Stimulated activated naive B cell treated with anti-CD40 and anti-IgM and Interleukin-4, amounts not matched to agents 10 μg/mL and 1 μg/mL and 100 μg/mL, for 72 hours (primary cell): ENCODE measurements at regions not wholly inside any gene's neighbourhood (a gene's known extent, or its start where the extent isn't known, plus 50 kb on each side); places are given as distances from the start of the nearest gene placed in this dataset.
"Not testable (repeated sequence)": the region's sequence is repeated elsewhere in the genome, so short reads cannot be mapped to it uniquely, and the experiment has no call there.

Source experiments
- ATAC-seq, 2 donors: fragments of 150-1000 bp; cut with Tn5 transposase; replicated peaks; 2 replicates each; pipeline ENCODE4 v1.10.0; 2021; ENCODE audit warnings: moderate library complexity in 1 of 2
- DNase-seq: peaks from one replicate; pipeline ENCODE4 v3.0.0; 2021
- H3K27ac Mint-ChIP-seq: one replicate; pipeline ENCODE4 v1.8.0; 2022; ENCODE audit warnings: mild to moderate bottlenecking, mixed read lengths
- H3K27me3 Mint-ChIP-seq, 2 donors: one replicate each; pipeline ENCODE4 v1.8.0; 2022; ENCODE audit warnings: mixed read lengths in 2 of 2
- H3K36me3 Mint-ChIP-seq, 2 donors: one replicate each; pipeline ENCODE4 v1.8.0; 2022; ENCODE audit warnings: mixed read lengths in 2 of 2, mild to moderate bottlenecking in 1 of 2
- H3K4me1 Mint-ChIP-seq, 2 donors: one replicate each; pipeline ENCODE4 v1.8.0; 2022; ENCODE audit warnings: mixed read lengths in 2 of 2, mild to moderate bottlenecking in 1 of 2
- H3K4me3 Mint-ChIP-seq, 2 donors: one replicate each; pipeline ENCODE4 v1.8.0; 2022; ENCODE audit warnings: mild to moderate bottlenecking in 2 of 2, mixed read lengths in 2 of 2, moderate library complexity in 1 of 2
- H3K9me3 Mint-ChIP-seq, 2 donors: one replicate each; pipeline ENCODE4 v1.8.0; 2022; ENCODE audit warnings: mixed read lengths in 2 of 2, mild to moderate bottlenecking in 1 of 2

DNA sequence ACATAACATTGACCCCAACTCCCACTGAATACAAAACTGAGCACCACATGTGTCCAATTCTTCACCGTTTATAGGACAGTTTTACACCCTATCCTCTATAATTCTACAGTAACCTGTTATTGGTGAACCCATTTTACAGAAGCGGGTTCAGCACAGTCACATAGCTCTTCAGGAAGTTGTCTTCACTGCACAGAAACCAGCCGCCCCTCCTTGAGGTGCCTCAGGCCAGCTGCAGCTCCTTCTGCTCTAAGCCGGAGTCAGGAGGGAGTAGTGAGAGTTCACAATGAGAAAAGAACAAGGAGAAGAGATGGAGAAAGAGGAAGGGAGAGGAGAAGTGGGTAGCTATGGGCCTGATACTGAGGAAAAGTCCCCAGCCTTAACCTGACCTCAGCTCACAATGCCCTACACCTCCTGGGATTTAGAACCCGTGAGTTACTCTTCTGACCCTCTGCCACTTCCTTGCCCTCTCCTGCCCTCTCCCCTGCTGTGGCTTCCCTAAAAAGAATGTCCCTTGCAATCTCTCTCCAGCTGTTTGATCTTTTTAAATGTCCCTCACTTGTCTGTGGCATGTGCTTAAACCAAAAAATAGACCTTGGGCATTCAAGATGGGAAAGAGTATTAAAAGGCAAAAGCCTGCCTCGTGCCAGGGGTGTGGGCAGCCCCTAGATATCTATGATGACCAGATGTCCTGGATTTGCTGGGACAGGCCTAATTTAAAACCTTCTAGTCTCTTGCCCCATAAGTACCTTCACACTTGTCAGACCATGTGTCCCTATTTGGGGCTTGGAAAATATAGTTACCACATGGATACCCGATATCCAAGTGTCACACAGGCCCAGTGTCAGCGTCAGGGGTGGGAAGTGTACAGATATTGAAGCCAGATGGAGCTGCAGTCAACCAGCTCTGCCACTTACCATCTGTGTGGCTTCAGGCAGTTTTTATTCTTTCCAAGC is 71.3 kb upstream of the HES1 start:
- H3K27ac Mint-ChIP-seq: no peak overlapping the region
- DNase-seq: no peak
- H3K27me3 Mint-ChIP-seq: peaks cover 0 to 4% of the 10 kb centered on the region in 2 donors
- peak; percentile 45 to 56 for ATAC-seq
- no peak overlapping the region for H3K4me3 Mint-ChIP-seq
- peaks cover 0 to 9% of the 10 kb centered on the region in 2 donors for H3K36me3 Mint-ChIP-seq
- peaks cover 8 to 17% of the 10 kb centered on the region in 2 donors for H3K9me3 Mint-ChIP-seq
- peaks cover 26 to 36% of the 10 kb centered on the region in 2 donors for H3K4me1 Mint-ChIP-seq

DNA sequence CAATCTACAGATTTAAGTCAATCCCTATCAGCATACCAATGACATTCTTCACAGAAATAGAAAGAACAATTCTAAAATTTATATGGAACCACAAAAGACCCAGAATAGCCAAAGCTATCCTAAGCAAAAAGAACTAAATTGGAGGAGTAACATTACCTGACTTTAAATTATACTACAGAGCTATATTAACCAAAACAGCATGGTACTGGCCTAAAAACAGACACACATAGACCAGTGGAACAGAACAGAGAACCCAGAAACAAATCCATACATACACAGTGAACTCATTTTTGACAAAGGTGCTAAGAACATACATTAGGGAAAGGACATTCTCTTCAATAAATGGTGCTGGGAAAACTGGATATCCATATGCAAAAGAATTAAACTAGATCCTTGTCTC is 68.6 kb upstream of the HES1 start:
- not testable (repeated sequence) for H3K27me3 Mint-ChIP-seq, DNase-seq, ATAC-seq, H3K4me3 Mint-ChIP-seq
- H3K4me1 Mint-ChIP-seq: peaks cover 46 to 59% of the 10 kb centered on the region in 2 donors
- H3K27ac Mint-ChIP-seq: peak overlapping the region; percentile 65
- peaks cover 10 to 19% of the 10 kb centered on the region in 2 donors for H3K9me3 Mint-ChIP-seq
- peaks cover 0 to 13% of the 10 kb centered on the region in 2 donors for H3K36me3 Mint-ChIP-seq

DNA sequence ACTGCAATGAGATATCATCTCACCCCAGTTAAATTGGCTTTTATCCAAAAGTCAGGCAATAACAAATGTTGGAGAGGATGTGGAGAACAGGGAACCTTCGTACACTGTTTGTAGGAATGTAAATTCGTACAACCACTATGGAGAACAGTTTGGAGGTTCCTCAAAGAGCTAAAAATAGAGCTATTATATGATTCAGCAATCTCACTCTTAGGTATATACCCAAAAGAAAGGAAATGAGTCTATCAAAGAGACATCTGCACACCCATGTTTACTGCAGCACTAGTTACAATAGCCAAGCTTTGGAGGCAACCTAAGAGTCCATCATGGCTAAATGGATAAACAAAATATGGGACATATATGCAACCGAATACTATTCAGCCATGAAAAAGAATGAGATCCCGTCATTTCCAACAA is 68.0 kb upstream of the HES1 start:
- peaks cover 52 to 65% of the 10 kb centered on the region in 2 donors for H3K4me1 Mint-ChIP-seq
- H3K27ac Mint-ChIP-seq: no peak overlapping the region
- H3K27me3 Mint-ChIP-seq: no peaks in the 10 kb centered on the region
- ATAC-seq: no peak
- DNase-seq: no peak
- H3K36me3 Mint-ChIP-seq: peaks cover 0 to 13% of the 10 kb centered on the region in 2 donors
- no peak overlapping the region for H3K4me3 Mint-ChIP-seq
- H3K9me3 Mint-ChIP-seq: peaks cover 10 to 19% of the 10 kb centered on the region in 2 donors

DNA sequence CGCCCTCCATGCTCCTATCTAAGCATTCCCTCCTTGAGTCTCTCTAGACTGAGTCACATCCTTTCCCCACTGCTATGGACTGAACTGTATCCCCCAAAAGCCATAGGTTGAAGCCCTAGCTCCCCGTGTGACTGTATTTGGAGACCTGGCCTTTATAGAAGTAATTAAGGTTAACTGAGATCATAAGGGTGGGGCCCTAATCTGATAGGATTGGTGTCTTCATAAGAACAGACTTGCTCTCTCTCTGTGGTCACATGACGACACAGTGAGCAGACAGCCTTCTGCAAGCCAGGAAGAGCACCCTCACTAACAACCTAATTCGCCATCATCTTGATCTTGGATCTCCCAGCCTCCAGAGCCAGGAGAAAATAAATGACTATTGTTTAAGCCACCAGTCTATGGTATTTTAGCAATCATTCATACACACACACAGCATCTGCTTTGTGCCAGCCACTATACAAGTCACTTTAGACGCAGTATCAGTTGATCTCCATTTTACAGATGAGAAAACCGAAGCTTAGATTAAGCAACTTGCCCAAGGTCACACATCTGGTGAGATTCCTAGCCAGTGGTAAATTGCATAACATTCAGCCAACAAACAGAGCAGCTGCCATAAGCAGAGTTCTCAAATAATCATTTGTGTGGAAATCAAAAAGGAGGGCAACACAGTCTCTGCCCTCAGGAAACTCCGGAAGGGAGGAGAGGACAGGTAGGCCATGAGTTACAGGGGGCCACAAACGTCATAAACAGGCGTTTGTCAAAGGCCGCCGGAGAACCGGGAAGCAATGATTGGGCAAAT is 66.3 kb upstream of the HES1 start:
- H3K27me3 Mint-ChIP-seq: no peaks in the 10 kb centered on the region

DNA sequence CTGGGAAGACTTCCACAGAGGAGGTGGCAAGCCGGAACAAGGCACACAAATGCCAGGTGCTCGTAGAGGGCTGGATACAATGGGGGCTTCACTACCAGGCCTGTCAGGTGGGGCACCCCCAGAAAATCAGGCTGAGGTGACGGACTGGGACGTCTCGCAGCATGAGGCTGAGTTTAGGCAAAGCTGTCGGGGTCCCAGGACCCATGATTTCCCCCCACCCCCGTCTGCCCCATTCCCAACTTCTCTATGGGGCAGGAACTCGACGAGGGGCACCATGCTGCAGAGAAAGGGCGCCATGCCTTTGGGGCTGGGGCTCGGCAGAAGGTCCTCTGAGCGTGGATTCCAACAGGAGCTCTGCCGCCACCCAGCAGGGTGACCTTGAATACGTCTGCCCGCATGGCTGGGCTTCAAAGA is 65.7 kb upstream of the HES1 start:
- DNase-seq: no peak
- peak overlapping the region; percentile 74 to 82 for H3K4me3 Mint-ChIP-seq
- peak overlapping the region; percentile 90 for H3K27ac Mint-ChIP-seq
- H3K36me3 Mint-ChIP-seq: peaks cover 0 to 13% of the 10 kb centered on the region in 2 donors
- peaks cover 10 to 19% of the 10 kb centered on the region in 2 donors for H3K9me3 Mint-ChIP-seq
- H3K4me1 Mint-ChIP-seq: peaks cover 52 to 71% of the 10 kb centered on the region in 2 donors
- H3K27me3 Mint-ChIP-seq: peaks cover 0 to 3% of the 10 kb centered on the region in 2 donors
- no peak for ATAC-seq

More for the DNA sequence above, 66.3 kb upstream of the HES1 start:
- Mint-ChIP-seq H3K4me3 (peak overlapping the region in 1 of 2 donors; percentile 45), H3K9me3 (peaks cover 10 to 19% of the 10 kb centered on the region in 2 donors), H3K36me3 (peaks cover 0 to 13% of the 10 kb centered on the region in 2 donors), H3K4me1 (peaks cover 53 to 71% of the 10 kb centered on the region in 2 donors), H3K27ac (peak overlapping the region; percentile 90)
- DNase-seq: no peak
- ATAC-seq: no peak

DNA sequence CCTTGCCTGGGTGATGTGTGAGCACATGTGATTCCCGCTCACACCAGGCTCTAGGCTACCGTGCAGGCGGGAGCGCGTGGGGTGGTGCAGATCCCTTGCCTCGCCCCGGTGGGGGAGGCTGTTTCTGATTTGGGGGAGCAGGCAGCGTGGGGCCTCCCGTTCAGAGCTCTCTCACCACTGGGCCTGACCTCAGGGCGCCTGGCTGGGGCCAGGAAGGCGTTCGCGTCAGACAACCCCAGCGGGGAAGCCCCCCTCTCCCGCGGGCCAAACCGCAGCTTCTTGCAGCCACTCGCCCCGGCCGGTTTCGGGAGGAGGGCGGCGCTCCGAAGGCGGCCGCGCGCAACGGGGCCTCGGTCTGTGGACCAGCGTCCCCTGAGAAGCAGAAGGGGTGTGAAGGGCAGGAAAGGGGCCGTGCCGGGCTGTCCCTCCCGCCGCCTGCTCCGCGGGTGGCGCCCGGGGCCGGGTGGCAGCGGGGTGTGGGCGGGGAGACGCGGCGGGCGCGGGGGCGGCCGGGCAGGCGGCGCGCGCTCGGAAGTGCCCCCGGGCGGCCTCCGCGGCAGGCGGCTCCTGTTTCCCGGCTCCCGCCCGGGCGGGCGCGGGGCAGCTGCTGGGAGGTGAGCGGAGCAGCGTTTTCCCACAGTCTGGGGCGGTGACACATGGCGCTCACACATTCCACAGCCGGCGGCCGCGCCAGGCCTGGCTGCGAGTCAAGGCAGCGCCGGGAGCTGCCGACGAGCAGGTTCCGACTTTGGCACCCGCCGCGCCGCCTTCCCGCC is 65.1 kb upstream of the HES1 start:
- peaks cover 10 to 19% of the 10 kb centered on the region in 2 donors for H3K9me3 Mint-ChIP-seq
- ATAC-seq (peak; percentile 92 to 93), DNase-seq (peak; percentile 97)
- peak overlapping the region; percentile 74 to 82 for H3K4me3 Mint-ChIP-seq
- peaks cover 48 to 67% of the 10 kb centered on the region in 2 donors for H3K4me1 Mint-ChIP-seq
- peaks cover 0 to 4% of the 10 kb centered on the region in 2 donors for H3K27me3 Mint-ChIP-seq
- H3K27ac Mint-ChIP-seq: peak overlapping the region; percentile 87
- peaks cover 0 to 13% of the 10 kb centered on the region in 2 donors for H3K36me3 Mint-ChIP-seq

DNA sequence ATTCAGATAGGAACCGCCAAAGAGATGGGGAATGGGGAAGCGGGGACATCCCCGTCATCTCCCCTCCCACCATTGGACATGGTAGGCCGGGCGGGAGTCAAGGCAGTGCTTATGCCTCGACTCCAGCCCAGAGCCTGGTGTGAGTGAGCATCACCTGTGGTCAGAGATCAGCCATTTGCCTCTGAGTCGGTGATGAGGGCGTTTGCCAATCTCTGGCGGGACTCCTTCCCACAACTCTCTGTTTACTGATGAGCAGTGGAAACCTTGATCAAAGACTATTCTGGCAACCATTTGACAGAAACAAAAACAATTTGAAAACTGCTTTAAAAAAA is 63.9 kb upstream of the HES1 start:
- Mint-ChIP-seq H3K27ac (peak overlapping the region; percentile 59), H3K9me3 (peaks cover 10 to 19% of the 10 kb centered on the region in 2 donors), H3K4me3 (peak overlapping the region; percentile 34 to 74), H3K27me3 (peaks cover 0 to 4% of the 10 kb centered on the region in 2 donors), H3K4me1 (peaks cover 50 to 75% of the 10 kb centered on the region in 2 donors), H3K36me3 (peaks cover 0 to 13% of the 10 kb centered on the region in 2 donors)
- DNase-seq (peak; percentile 37), ATAC-seq (peak; percentile 9 to 15)

DNA sequence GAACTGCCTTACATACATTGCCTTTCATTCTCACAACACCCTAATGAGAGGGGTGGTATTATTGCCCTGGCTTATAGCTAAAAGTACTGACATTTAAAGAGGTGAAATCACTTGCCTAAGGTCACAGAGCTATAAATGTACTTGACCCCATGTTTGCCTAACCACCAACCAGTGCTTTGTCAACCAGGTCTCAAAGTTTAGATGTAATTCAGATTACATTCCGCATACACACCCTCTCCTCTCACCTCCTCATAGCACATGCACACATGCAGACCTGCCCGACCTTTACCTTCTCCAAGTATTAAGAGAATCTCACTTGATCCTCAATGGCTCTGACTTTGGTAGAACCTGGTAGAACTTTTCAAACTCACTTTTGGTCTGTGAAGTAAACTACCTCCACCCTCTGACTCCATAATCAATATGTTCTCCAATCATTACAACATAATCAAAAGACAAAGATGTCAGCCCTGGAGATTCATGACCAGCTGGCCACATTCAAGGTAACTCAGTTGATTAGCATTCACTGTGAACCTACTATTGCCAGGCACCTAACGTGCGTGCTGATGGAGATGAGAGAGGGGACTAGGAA is 63.2 kb upstream of the HES1 start:
- Mint-ChIP-seq H3K9me3 (peaks cover 5 to 13% of the 10 kb centered on the region in 2 donors), H3K27me3 (peaks cover 4 to 6% of the 10 kb centered on the region in 2 donors), H3K4me3 (peak overlapping the region; percentile 34 to 74), H3K4me1 (peaks cover 54 to 78% of the 10 kb centered on the region in 2 donors), H3K36me3 (peaks cover 0 to 8% of the 10 kb centered on the region in 2 donors), H3K27ac (peak overlapping the region; percentile 59)
- ATAC-seq: peak in 1 of 2 donors; percentile 28
- DNase-seq: no peak

DNA sequence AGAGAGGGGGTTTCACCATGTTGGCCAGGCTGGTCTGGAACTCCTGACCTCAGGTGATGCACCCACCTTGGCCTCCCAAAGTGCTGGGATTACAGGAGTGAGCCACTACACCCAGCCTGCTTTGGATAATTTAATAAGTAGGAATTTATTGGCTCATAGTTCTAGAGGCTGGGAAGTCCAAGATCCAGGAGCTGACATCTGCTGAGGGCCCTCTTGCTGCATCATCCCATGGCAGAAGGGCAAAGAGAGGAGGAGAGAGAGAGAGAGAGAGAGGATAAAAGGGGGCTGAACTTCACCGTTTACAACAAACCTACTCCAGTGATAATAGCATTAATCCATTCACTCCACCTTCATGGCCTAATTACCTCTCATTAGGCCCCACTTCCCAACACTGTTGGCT is 62.0 kb upstream of the HES1 start:
- ATAC-seq: no peak
- Mint-ChIP-seq H3K4me1 (peaks cover 49 to 73% of the 10 kb centered on the region in 2 donors), H3K9me3 (peaks cover 5 to 7% of the 10 kb centered on the region in 2 donors), H3K36me3 (peaks cover 0 to 8% of the 10 kb centered on the region in 2 donors), H3K27ac (no peak overlapping the region), H3K27me3 (peaks cover 4 to 15% of the 10 kb centered on the region in 2 donors), H3K4me3 (no peak overlapping the region)
- no peak for DNase-seq

DNA sequence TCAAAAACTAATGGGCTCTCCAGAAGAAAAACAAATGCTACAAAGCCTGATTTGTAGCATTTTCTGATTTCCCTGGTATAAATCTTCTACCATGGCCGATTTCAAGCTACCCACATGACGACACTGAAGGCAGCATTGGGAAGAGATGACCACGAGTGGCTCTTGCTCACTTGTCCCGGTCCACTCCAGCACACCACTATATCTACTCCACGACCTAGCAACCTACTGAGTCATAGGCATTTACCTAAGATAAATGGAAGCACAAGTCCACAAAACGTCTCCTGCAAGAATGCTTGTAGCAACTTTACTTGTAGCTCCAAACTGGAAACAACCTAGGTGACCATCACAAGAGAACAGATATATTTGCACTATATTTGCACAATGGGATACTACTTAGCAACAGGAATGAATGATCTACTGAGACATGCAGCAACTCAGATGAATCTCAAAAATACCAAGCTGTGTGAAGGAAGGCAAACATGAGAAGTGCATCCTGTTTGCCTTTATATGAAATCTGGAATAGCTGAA is 60.8 kb upstream of the HES1 start:
- Mint-ChIP-seq H3K27ac (no peak overlapping the region), H3K4me1 (peaks cover 41 to 61% of the 10 kb centered on the region in 2 donors), H3K27me3 (peaks cover 4 to 21% of the 10 kb centered on the region in 2 donors), H3K9me3 (no peaks in the 10 kb centered on the region), H3K36me3 (no peaks in the 10 kb centered on the region), H3K4me3 (no peak overlapping the region)
- no peak for ATAC-seq
- no peak for DNase-seq

DNA sequence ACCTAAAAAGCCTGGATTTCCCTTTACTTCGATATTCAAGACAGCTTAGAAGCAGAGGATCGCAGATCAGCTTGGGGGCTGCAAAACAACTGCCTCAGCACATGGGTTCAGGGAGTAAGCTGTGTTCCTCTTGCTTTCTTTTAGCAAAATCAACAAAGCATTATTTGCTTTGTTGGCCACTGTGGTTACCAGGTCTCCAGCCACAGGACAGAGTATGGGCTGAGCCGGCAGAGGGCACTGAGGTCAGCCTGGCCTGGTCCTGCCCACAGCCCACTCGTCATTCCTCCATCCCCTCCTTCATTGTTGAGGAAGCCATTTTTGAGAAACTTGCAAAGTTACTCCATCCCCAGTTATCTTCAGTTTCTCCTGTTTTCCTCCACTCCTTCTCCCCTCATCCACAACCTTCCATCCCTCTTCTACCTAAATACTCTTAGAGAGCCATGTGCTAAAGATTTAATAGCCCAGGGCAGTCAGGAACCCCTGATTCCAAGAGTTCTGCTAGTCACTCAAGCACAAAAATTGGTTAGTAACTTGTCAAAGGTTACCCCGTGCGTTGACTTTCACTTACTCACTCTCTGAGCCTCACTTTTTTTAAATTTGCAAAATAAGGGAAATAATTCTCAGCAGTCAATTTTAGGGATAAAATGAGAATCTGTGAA is 60.0 kb upstream of the HES1 start:
- H3K4me1 Mint-ChIP-seq: peaks cover 36 to 54% of the 10 kb centered on the region in 2 donors
- H3K36me3 Mint-ChIP-seq: no peaks in the 10 kb centered on the region
- peak overlapping the region; percentile 70 for H3K27ac Mint-ChIP-seq
- no peak overlapping the region for H3K4me3 Mint-ChIP-seq
- H3K27me3 Mint-ChIP-seq: peaks cover 6 to 28% of the 10 kb centered on the region in 2 donors
- DNase-seq (no peak), ATAC-seq (no peak)
- no peaks in the 10 kb centered on the region for H3K9me3 Mint-ChIP-seq

DNA sequence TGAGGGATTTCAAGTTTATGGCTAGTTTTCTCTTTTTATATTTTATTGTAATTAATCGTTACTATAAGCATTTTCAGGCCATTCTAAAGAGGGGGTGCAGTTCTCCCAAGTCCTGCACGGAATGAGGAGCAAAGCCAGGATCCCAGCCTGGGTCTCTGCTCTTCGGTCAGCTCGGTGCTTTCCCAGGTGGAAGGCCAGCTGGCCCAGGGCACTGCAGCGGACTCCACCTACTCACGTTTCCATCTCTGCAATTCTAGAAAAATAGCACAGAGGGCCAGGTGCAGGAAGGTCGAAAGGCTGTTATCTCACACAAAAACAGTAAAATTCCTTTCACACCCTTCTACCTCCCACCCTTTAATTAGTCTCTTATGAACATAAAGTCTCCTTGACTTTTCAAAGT is 59.5 kb upstream of the HES1 start:
- peaks cover 36 to 52% of the 10 kb centered on the region in 2 donors for H3K4me1 Mint-ChIP-seq
- H3K9me3 Mint-ChIP-seq: no peaks in the 10 kb centered on the region
- H3K27me3 Mint-ChIP-seq: peaks cover 8 to 30% of the 10 kb centered on the region in 2 donors
- no peak for ATAC-seq
- no peak overlapping the region for H3K4me3 Mint-ChIP-seq
- no peaks in the 10 kb centered on the region for H3K36me3 Mint-ChIP-seq
- no peak overlapping the region for H3K27ac Mint-ChIP-seq
- no peak for DNase-seq

DNA sequence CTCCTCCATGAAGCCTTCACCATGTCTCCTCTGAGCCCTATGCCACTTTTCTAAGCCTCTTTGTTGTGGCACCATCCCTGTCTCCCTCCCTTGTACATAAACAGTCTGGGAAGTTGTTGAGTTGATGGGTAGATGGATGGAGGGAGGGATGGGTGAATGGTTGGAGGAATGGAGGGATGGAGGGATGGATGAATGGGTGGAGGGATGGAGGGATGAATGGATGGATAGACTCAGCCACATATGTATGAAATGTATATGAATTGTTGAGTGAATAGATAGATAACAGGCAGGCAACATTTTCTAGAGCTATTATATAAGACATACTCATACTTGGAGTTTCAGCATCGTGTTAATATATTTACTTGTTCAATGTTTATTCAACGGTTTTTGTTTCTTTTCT is 58.3 kb upstream of the HES1 start:
- ATAC-seq (no peak), DNase-seq (no peak)
- Mint-ChIP-seq H3K36me3 (no peaks in the 10 kb centered on the region), H3K27me3 (peaks cover 8 to 30% of the 10 kb centered on the region in 2 donors), H3K4me3 (no peak overlapping the region), H3K27ac (no peak overlapping the region), H3K9me3 (no peaks in the 10 kb centered on the region), H3K4me1 (peaks cover 25 to 40% of the 10 kb centered on the region in 2 donors)
